ENCODE measurements at regions not wholly inside any gene's neighbourhood (a gene's known extent, or its start where the extent isn't known, plus 50 kb on each side); places are given as distances from the start of the nearest gene placed in this dataset.

DNA sequence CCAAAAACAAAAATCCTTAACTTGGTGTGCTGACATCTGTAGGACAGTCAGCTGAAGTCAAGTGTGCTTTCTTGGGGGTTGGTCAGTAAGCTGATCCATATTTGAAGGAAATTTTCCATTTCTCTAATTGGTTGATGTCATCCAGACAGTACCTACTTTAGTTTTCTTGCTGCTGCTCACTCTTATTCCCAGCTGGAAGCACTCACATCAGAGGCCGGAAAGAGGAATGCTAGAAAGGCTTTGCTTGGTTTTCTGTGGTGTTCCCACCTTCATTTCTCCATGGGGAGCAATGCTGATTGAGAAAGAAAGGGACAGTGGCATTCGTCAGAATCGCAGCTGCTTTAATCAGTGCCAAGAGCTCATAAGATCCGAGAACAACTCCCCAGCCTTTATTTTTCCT lies 227.0 kb downstream of the C4orf33 start:
- TF ChIP-seq, protein P1, sequence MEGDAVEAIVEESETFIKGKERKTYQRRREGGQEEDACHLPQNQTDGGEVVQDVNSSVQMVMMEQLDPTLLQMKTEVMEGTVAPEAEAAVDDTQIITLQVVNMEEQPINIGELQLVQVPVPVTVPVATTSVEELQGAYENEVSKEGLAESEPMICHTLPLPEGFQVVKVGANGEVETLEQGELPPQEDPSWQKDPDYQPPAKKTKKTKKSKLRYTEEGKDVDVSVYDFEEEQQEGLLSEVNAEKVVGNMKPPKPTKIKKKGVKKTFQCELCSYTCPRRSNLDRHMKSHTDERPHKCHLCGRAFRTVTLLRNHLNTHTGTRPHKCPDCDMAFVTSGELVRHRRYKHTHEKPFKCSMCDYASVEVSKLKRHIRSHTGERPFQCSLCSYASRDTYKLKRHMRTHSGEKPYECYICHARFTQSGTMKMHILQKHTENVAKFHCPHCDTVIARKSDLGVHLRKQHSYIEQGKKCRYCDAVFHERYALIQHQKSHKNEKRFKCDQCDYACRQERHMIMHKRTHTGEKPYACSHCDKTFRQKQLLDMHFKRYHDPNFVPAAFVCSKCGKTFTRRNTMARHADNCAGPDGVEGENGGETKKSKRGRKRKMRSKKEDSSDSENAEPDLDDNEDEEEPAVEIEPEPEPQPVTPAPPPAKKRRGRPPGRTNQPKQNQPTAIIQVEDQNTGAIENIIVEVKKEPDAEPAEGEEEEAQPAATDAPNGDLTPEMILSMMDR (IDR thresholded peaks at IDR 0.05; ENCODE audit: low read depth, low read length): no peak
- TF ChIP-seq EZH2phosphoT487 (IDR thresholded peaks at IDR 0.05; ENCODE audit: low read depth): no peak

Data from OCI-LY3 (cell line).